HG03354 (cell line): ENCODE measurements at regions not wholly inside any gene's neighbourhood (a gene's known extent, or its start where the extent isn't known, plus 50 kb on each side); places are given as distances from the start of the nearest gene placed in this dataset.
"Not testable (repeated sequence)": the region's sequence is repeated elsewhere in the genome, so short reads cannot be mapped to it uniquely, and the experiment has no call there.

ENCODE experiments used
- ATAC-seq: cut with Tn5 transposase; IDR thresholded peaks from one replicate; pipeline ENCODE4 v1.9.1; 2021; ENCODE audit warnings: mild to moderate bottlenecking; ENCODE audit not compliant: unreplicated experiment, poor library complexity, severe bottlenecking

GRCh38 chr7:3134745-3135144 is 91.1 kb upstream of the CARD11 start:
- no peak for ATAC-seq

- no peak for ATAC-seq
These were observed 92.0 kb upstream of the CARD11 start for GRCh38 chr7:3135626-3136025.

GRCh38 chr7:3138206-3138605 is 94.5 kb upstream of the CARD11 start:
- no peak for ATAC-seq

- ATAC-seq, result no peak
These were observed 95.3 kb upstream of the CARD11 start for GRCh38 chr7:3138997-3139396.

- ATAC-seq, result no peak
These were observed 97.2 kb upstream of the CARD11 start for GRCh38 chr7:3140834-3141233.

- no peak for ATAC-seq
These were observed 97.7 kb upstream of the CARD11 start for GRCh38 chr7:3141326-3141725.

GRCh38 chr7:3143869-3144775 is 100.5 kb upstream of the CARD11 start:
- ATAC-seq, result no peak

- ATAC-seq, result not testable (repeated sequence)
These were observed 101.1 kb upstream of the CARD11 start for GRCh38 chr7:3144776-3145125.

GRCh38 chr7:3146571-3147226 is 103.0 kb upstream of the CARD11 start:
- ATAC-seq, result no peak

GRCh38 chr7:3148471-3148870 is 104.8 kb upstream of the CARD11 start:
- ATAC-seq, result not testable (repeated sequence)

GRCh38 chr7:3149231-3149995 is 105.7 kb upstream of the CARD11 start:
- ATAC-seq, result no peak

GRCh38 chr7:3150027-3150426 is 106.4 kb upstream of the CARD11 start:
- ATAC-seq, result no peak

GRCh38 chr7:3151784-3152183 is 108.1 kb upstream of the CARD11 start:
- ATAC-seq, result no peak

- ATAC-seq, result no peak
These were observed 109.0 kb upstream of the CARD11 start for GRCh38 chr7:3152714-3153113.

- ATAC-seq, result no peak
These were observed 109.5 kb upstream of the CARD11 start for GRCh38 chr7:3153118-3153517.

GRCh38 chr7:3154317-3154716 is 110.7 kb upstream of the CARD11 start:
- ATAC-seq, result no peak

- ATAC-seq, result no peak
These were observed 111.3 kb upstream of the CARD11 start for GRCh38 chr7:3154881-3155494.

- no peak for ATAC-seq
These were observed 112.8 kb upstream of the CARD11 start for GRCh38 chr7:3156508-3156907.

GRCh38 chr7:3157566-3158287 is 114.1 kb upstream of the CARD11 start:
- ATAC-seq, result no peak
